Astrocyte of the cerebellum (primary cell): ENCODE measurements at regions not wholly inside any gene's neighbourhood (a gene's known extent, or its start where the extent isn't known, plus 50 kb on each side); places are given as distances from the start of the nearest gene placed in this dataset.

Experiments
- DNase-seq: peaks from one replicate; pipeline ENCODE4 v3.0.0-alpha.2; 2011; ENCODE audit warnings: low read depth
- H3K4me3 ChIP-seq: 2 replicates; pipeline ENCODE4 v1.5.1; 2011; ENCODE audit warnings: mild to moderate bottlenecking, low read depth, low read length, moderate library complexity
- in situ Hi-C: cut with HindIII; loops from 2 replicates; pipeline ENCODE4 v1.10.0; 2017; ENCODE audit warnings: low sequenced_read_pairs
- TF ChIP-seq, protein P1 (sequence below): IDR thresholded peaks from 2 replicates; pipeline ENCODE4 v1.5.1; 2012; ENCODE audit warnings: low read length, low read depth, moderate library complexity, mild to moderate bottlenecking; ENCODE audit errors: missing control alignments

DNA sequence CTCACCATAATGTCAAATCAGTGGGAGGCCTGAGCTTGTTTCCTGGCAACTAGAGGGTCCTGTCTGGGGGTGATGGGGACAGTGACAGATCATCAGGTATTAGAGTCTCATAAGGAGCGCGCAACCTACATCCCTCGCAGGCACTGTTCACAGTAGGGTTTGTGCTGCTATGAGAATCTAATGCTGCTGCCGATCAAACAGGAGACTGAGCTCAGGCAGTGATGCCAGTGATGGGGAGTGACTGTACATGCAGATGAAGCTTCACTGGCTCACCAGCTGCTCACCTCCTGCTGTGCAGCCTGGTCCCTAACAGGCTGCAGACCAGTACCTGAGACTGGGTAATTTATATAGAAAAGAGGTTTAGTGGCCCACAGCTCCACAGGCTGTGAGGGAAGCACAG lies 147.3 kb downstream of the TTLL2 start:
- TF ChIP-seq, protein P1, sequence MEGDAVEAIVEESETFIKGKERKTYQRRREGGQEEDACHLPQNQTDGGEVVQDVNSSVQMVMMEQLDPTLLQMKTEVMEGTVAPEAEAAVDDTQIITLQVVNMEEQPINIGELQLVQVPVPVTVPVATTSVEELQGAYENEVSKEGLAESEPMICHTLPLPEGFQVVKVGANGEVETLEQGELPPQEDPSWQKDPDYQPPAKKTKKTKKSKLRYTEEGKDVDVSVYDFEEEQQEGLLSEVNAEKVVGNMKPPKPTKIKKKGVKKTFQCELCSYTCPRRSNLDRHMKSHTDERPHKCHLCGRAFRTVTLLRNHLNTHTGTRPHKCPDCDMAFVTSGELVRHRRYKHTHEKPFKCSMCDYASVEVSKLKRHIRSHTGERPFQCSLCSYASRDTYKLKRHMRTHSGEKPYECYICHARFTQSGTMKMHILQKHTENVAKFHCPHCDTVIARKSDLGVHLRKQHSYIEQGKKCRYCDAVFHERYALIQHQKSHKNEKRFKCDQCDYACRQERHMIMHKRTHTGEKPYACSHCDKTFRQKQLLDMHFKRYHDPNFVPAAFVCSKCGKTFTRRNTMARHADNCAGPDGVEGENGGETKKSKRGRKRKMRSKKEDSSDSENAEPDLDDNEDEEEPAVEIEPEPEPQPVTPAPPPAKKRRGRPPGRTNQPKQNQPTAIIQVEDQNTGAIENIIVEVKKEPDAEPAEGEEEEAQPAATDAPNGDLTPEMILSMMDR = no peak
- in situ Hi-C loops = no loop called here
- no peak overlapping the region for H3K4me3 ChIP-seq
- no peak for DNase-seq

DNA sequence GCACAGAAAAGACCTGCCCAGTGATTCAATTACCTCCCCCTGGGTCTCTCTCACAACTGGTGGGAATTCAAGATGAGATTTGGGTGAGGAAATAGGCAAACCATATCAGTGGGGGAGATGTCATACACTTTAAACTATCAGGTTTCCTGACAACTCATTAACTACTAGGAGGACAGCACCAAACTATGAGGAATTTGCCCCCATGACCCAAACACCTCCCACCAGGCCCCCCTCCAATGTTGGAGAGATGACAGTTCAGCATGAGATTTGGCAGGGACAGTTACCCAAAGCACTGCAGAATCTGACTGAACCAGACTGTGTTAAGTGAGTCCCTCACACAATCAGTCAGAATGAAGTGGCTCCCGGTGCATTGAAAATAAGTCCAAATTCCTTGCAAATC lies 148.0 kb downstream of the TTLL2 start:
- DNase-seq = no peak
- in situ Hi-C loops = no loop called here
- TF ChIP-seq, protein P1 = no peak
- no peak overlapping the region for H3K4me3 ChIP-seq

DNA sequence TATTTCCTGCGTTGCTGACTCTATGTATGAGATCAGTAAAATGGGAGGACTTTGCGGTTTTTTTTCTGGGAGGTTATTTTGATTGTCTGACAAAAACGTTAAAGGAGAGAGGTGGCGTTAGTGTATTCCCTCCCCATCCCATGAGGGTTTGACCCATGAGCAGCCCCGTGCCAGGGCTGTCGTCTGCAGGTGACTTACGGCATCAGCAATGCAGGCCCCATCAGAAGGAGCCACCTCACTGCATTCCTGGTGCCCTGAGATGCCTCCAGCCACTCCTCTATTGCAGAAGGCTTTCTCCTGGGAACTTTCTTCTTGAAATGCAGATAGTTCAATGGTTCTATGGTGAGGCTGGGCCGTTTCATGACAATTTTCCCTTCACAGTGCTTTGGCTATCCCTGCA lies 149.3 kb downstream of the TTLL2 start:
- H3K4me3 ChIP-seq = no peak overlapping the region
- TF ChIP-seq, protein P1 = no peak
- in situ Hi-C loops = no loop called here
- DNase-seq = no peak

DNA sequence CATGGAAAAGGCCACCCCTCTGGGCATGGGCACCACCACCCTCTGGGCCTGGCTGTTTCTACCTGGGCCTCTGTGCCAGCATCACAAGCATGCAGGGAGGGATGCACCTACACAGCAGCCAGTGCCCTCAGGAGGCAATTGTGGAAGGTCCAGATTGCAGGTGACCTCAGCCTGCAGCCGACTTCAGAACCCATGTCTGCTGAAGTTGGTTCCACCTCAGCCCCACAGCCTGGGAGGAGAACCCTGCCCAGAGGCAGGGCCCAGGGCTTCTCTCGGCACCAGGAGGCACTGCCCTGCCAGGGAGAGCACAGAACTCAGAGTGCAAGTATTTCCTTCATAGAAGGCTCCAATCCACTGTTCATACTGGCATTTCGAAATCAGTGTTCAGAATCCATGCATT lies 149.8 kb downstream of the TTLL2 start:
- in situ Hi-C loops = no loop called here

DNA sequence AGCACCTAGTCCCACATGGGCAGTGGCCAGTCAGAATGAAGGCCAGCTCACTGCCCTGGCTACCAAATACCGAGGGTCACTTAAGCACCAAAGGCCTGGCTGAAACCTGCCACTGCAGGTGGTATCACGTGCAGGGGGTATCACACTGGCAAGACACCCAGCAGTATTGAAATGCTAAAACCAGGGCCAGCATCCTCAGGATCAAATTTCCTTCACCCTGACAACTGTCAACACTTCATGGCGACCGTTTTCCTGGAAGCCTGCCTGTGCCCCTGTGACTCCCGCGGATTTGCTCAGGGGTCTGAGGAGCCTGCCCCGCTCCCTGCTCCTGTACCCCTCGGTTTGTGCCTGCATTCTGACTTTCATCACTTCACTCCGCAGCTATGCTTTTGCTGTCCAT lies 151.1 kb downstream of the TTLL2 start:
- in situ Hi-C loops = no loop called here
- no peak for DNase-seq
- no peak overlapping the region for H3K4me3 ChIP-seq
- TF ChIP-seq, protein P1 = no peak

More for the DNA sequence above, 149.8 kb downstream of the TTLL2 start:
- TF ChIP-seq, protein P1 = no peak
- no peak overlapping the region for H3K4me3 ChIP-seq
- DNase-seq = no peak

DNA sequence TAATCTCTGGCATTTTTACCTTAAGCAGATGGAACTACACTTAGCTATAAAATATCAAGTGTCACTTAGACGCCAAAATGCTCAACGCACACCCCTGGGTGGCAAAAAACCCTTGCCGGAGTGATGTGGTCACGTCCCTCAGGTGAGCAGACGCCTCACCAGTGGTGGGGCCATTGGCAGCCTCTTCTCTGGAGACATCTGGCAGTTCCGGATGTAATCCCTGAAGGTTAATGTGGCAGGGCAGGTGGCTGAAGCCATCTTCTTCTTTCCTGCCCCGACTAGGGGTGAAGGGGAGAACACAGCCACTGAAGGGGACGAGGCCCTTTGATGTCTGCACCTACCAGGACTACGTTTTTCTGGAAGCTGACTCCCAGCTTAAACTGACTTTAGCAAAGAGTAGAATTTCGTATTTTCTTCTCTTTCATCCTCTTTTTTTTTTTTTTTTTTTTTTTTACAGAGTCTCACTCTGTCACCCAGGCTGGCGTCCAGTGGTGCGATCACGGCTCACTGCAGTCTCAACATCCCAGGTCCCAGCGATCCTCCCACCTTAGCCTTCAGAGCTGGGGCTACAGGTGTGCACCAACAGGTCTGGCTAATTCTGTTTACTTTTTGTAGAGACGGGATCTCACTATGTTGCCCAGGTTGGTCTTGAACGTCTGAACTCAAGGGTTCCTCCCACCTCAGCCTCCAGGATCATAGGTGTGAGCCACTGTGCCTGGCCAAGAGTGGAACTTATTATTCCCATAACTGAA lies 152.1 kb downstream of the TTLL2 start:
- H3K4me3 ChIP-seq = no peak overlapping the region
- no peak for DNase-seq
- in situ Hi-C loops = no loop called here
- TF ChIP-seq, protein P1 = no peak
